Activated naive CD4-positive, alpha-beta T cell treated with Interleukin-2 at 50 U/mL for 16 hours (primary cell): ENCODE measurements at regions not wholly inside any gene's neighbourhood (a gene's known extent, or its start where the extent isn't known, plus 50 kb on each side); places are given as distances from the start of the nearest gene placed in this dataset.
A peak's percentile ranks its signal among the peaks of the same experiment; 100 is the strongest.
"Not testable (repeated sequence)": the region's sequence is repeated elsewhere in the genome, so short reads cannot be mapped to it uniquely, and the experiment has no call there.

Experiments
- DNase-seq: peaks from one replicate; pipeline ENCODE4 v3.0.0-alpha.2; 2020

DNA sequence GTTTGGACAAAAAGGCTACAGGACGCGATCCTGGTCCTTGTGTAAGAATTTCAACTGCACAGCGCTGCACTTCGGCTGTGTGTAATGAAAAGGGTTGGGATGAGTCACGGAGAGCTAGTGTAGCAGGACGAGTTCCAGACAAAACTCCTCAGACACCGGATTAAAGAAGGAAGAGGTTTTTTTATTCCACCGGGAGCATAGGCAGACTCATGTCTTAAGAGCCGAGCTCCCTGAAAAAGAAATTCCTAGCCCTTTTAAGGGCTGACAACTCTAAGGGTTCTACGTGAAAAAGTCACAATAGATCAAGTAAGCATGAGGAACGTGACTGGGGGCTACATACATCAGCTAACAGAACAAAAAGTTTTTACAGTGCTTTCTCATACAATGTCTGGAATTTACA is 54.8 kb upstream of the FAM90A1 start:
- DNase-seq, result not testable (repeated sequence)

GRCh38 chr12:8285681-8286080 is 58.3 kb upstream of the FAM90A1 start:
- not testable (repeated sequence) for DNase-seq

DNA sequence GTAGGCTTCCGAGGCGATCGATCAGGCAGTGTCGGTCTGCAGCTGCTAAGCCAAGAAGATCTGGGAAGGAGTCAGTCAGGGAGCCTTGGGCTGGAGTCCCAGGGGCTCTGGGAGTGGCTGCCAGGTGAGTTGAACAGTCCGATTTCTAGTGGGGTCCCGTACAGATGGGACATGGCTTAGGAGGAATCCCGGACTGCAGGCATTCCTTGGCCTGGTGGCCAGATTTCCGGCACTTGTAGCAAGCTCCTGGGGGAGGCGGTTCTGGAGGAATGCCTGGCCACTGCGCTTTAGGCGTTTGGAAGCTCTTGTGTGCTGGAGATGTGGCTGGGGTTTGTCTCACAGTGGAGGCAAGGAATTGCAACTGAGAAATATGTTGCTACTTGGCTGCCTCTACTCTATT is 64.3 kb upstream of the FAM90A1 start:
- DNase-seq, result not testable (repeated sequence)

- DNase-seq, result not testable (repeated sequence)
These were observed 67.2 kb upstream of the FAM90A1 start for GRCh38 chr12:8294662-8295061.

DNA sequence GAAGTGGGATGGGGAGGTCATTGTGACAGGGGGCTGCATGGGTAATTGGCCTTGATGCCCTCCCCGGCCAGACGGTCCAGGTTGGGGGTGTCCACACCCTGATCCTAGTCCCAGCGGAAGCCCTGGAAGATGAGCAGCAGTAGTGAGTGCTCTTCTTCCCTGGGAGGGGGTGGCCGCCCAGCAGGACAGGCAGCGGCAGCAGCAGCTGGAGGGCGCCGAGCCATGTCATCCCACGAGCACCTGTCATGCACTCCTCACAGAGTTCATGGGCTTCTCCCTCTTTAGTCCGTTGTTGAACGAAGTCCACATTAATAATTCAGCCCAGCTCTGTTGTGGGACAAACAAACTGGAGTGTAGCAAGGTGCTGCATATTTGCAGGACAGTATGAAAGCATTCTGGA is 81.2 kb upstream of the FAM90A1 start:
- not testable (repeated sequence) for DNase-seq

- not testable (repeated sequence) for DNase-seq
These were observed 88.6 kb upstream of the FAM90A1 start for GRCh38 chr12:8315997-8316396.

DNA sequence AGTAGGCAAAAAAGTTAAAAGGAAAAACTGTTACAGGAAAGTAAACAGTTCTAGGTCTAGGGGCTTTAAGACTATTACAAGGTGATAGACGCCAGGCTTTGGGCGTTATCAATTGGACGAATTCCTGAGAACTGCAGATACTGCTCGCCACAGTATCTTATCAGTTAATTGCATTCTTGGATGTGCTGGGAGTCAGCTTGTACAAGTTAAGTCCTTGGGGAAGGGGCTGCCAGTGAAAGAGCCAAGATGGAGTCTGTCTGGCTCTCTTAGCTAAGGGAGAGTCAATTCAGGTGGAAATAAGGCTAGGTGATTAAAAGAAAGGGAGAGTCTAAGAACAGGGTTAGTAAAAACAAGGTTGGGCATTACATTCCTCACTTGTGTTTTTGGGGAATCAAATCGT is 90.3 kb upstream of the FAM90A1 start:
- not testable (repeated sequence) for DNase-seq

DNA sequence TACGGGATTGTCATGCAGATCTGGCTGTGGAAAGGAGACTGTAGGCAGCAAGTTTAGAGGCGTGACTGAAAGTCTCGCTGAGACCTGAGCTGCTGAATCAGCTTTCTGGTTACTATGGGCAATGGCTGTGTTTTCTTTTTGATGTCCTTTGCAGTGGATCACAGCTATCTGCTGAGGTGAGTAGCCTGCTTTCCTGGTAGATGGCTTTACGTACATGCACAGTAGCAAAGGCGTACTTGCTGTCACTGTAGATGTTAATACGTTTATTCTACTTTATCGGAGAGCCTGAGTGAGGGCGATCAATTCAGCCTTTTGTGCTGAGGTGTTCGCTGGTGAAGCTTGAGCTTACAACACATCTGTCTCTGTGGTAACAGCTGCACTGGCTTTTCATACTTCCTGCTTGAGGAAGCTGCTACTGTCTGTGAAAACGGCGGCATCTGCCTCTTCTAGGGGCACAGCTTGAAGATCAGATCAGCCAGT is 92.9 kb upstream of the FAM90A1 start:
- peak; percentile 45 for DNase-seq

GRCh38 chr12:8320791-8321370 is 93.5 kb upstream of the FAM90A1 start:
- not testable (repeated sequence) for DNase-seq

- DNase-seq, result not testable (repeated sequence)
These were observed 97.9 kb upstream of the FAM90A1 start for GRCh38 chr12:8325145-8325839.

DNA sequence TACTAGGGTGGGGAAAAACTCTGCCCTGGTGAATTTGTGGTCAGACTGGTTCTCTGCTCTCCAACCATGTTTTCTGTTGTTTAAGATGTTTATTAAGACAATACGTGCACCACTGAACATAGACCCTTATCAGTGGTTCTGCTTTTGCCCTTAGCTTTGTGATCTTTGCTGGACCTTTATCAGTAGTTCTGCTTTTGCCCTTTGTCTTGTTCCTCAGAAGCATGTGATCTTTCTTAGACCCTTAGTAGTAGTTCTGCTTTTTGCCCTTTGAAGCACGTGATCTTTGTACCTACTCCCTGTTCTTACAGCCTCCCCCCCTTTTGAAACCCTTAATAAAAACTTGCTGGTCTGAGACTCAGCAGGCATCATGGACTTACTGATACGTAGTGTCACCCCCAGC is 101.4 kb upstream of the FAM90A1 start:
- not testable (repeated sequence) for DNase-seq

GRCh38 chr12:8332373-8332772 is 105.0 kb upstream of the FAM90A1 start:
- not testable (repeated sequence) for DNase-seq

DNA sequence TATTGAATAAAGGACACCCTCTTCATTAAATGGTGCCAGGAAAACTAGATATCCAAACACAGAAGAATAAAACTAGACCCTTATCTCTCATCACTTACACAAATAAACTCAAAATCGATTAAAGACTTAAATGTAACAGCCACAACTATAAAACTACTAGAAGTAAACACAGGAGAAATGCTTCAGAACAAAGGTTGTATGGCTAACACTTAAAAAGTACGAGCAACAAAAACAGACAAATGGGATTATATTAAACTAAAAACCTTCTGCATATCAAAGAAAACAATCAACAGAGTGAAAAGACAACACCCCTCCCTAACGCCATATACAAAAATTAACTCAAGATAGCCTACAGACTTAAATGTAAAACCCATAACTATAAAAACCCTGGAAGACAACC is 104.7 kb upstream of the CLEC6A start:
- not testable (repeated sequence) for DNase-seq

DNA sequence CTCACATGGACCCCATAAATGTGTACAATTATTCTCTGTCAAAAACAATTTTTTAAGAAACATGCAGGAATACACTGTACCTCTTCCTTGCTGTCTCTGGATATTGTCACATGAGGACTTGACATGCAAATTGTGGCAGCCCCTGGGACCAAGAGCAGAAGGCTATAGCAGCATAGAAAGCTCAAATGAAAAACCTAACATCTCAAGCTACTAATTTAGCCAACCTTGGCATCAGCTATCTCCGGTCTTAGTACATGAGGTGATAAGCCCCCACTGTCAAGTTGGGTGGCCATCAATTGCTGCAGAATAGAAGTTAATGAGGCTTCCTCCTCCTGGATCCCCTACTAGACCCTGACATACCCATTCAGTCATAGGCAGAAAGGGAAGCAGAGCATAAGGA is 101.0 kb upstream of the CLEC6A start:
- DNase-seq, result not testable (repeated sequence)

DNA sequence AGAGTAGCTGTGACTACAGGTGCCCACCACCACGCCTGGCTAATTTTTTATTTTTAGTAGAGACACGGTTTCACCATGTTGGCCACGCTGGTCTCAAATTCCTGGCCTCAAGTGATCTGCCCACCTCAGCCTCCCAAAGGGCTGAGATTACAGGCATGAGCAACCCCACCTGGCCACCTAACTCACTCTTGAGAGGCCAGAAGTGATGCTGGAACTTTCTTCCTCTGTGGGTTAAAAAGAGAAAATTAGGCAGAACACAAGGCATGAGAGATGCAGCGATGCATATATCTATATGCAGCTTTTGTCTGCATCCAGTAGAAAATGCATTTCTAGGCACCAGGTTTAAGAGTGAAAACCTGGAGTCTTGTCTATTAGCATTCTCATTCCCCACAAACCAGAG is 100.2 kb upstream of the CLEC6A start:
- DNase-seq, result not testable (repeated sequence)

- DNase-seq, result not testable (repeated sequence)
These were observed 82.0 kb upstream of the CLEC6A start for GRCh38 chr12:8373744-8374143.

- DNase-seq, result not testable (repeated sequence)
These were observed 80.6 kb upstream of the CLEC6A start for GRCh38 chr12:8375122-8375521.

DNA sequence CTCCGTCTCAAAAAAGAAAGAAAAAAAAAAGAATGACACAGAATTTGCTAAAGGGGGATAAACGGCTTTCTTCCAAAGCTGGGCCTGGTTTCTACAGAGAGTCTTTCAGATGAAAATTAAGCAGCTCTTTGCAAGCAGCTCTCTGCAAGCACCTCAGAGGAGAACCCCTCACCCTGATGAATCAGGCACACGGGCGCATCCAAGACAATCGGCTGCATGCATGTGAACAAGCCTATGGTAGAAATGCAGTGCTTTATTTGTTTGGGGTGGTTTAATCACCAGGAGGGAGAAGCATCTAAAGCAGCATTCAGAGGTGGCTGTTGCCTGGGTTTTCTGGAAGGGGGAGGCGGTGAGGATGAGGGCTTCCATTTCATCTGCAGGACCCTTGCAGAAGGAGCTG is 78.0 kb upstream of the CLEC6A start:
- not testable (repeated sequence) for DNase-seq

DNA sequence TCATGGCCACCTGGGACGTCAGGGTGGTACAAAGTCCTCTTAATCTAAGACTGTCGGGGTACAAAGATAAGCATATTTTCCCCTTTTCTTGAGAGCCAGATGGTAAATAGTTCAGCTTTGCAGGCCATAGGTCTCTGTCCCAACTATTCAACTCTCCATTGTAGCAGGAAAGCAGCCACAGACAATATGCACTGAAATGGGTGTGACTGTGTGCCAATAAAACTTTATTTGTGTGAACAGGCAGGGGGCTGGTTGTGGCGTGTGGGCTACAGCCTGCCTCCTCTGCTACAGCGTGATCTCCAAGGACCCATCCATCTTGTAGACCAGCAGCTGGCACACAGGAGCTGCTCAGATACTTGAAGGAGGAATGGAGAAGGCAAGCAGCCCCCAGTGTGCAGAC is 73.2 kb upstream of the CLEC6A start:
- not testable (repeated sequence) for DNase-seq

GRCh38 chr12:8384686-8385085 is 71.1 kb upstream of the CLEC6A start:
- DNase-seq, result not testable (repeated sequence)

DNA sequence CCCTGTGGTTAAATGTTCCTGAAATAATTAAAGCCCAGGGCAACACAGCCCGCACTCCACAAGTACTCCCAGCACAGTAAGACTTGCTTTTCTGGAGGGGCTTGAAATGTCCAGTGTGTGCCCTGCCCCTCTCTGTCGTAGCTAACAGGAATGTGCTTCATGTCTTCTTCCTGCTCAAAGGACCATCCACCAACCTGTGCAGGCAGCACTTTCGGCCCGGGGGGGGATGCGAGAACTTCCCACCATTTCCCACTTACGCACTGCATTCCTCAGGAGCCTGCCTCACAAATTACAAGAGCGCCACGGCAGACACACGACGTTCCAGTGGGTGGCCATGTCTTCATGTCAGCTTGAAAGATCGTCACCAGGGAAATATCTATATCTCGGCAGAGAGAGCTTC is 70.3 kb upstream of the CLEC6A start:
- DNase-seq, result not testable (repeated sequence)

- not testable (repeated sequence) for DNase-seq
These were observed 69.1 kb upstream of the CLEC6A start for GRCh38 chr12:8386661-8387060.

- not testable (repeated sequence) for DNase-seq
These were observed 66.5 kb upstream of the CLEC6A start for GRCh38 chr12:8389296-8389695.

DNA sequence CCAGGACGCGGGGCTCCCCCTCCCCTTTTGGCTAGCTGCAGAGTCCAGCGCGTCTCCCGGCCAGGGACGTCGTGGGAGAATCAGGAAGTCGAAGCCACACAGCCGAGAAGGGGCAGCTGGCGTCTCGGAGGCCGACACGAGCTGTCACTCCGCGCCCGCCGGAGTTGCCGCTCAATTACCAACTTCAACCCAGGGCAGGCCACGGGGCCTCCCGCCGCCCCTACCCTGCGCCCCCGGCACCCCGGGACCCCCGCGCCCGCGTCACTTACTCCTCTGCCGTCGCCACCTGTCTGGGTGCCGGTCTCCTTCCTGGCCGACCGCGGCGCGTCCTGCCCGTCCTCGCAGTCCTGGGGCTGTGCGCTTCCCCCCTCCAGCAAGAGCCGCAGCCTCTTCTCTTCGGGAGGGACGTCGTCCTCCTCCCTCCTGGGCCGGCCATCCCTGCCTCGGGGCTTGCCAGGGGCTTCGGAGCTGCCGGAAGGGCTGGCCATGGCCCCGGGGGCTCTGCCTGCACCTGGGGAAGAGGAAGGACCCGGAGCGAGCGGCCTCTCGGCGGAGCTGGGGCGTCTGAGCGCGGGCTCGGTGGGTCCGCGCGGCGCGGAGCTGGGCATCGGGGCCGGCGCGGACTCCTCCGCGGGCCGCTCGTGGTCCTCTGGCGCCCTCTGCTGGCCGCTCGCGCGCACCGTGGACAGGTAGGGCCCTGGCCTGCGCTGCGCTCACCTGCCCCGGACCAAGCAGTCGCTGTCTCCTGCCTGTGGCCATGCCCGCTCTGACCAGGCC is 65.6 kb upstream of the CLEC6A start:
- peak; percentile 84 for DNase-seq
